ENCODE measurements at regions not wholly inside any gene's neighbourhood (a gene's known extent, or its start where the extent isn't known, plus 50 kb on each side); places are given as distances from the start of the nearest gene placed in this dataset.
"Not testable (repeated sequence)": the region's sequence is repeated elsewhere in the genome, so short reads cannot be mapped to it uniquely, and the experiment has no call there.

DNA sequence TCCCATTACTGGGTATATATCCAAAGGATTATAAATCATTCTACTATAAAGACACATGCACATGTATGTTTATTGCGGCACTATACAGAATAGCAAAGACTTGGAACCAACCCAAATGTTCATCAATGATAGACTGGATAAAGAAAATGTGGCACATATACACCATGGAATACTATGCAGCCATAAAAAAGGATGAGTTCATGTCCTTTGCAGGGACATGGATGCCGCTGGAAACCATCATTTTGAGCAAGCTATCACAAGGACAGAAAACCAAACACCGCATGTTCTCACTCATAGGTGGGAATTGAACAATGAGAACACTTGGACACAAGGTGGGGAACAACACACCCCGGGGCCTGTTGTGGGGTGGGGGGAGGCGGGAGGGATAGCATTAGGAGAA is 57.0 kb upstream of the NEUROD1 start:
- DNase-seq, result not testable (repeated sequence)

DNA sequence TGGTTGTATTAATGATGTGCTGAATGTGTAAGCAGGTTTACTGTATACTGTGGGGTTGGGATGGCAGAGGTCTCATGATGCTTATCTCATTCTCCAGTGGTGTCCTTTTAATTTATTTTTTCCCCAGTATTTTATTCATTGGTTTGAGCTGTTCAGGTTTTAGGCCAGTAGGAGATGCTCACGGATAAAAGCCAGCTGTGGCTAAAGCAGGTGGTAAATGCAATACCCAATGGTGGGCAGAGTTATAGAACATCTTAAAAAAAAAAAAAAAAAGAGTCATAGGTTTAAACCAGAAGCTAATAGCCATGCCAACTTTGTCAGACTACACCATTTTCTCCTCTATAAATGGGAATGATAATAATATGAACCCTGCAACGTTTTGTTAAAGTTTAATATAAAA is 57.8 kb upstream of the NEUROD1 start:
- DNase-seq, result no peak

DNA sequence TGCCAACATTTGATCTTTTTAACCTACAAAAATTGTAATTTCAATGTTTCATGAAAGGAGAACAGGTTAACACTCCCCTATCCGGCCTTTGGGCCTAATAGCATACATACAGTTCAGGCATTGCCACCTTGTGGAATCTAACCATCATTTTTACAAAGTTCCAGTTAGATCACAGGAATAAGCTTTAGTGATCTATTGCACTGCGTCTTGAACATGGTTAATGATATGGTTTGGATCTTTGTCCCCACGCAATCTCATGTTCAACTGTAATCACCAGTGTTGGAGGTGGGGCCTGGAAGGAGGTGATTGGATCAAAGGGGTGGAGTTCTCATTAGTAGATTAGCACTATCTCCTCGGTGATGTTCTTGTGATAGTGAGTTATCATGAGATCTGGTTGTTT is 58.2 kb upstream of the NEUROD1 start:
- DNase-seq, result no peak

- DNase-seq, result no peak
Measured at GRCh38 chr2:181741756-181742155, 61.4 kb upstream of the NEUROD1 start.

GRCh38 chr2:181742361-181742760 is 62.0 kb upstream of the NEUROD1 start:
- DNase-seq, result no peak

DNA sequence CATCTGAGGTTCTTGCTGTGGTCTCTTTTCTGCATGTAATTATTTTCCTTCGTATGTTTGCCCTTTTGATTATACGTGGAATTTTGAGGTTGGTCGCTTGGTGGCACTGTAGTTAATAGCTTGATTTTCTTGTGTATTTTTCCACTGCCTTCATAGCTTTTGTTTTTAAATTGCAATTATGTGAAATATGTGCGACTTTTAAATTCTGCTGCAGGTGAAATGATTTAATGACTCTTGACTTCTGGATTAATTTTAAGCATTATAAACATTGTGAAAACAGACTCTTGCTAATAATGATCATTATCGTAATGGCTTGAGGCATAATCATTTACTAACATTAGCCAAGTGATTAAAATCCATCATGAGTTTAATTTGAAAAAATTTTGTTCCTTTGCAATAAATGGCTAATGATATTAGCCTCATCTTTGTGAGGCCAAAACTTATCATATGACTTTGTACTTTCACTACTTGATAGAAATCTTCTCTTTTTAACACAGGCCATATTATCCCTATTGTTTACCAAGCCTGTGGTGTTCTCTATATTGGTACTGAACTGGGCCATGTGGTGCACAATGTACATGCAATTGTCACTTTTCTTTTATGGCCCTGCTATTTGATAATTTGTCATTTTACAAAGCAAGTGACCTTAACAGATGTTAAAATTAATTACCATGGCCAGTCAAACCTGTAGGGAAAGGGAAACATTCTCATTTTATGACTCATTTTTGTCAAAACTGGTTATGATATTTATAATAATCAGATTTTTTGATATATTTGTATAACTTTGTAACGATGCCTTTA is 62.8 kb upstream of the NEUROD1 start:
- DNase-seq, result peak; percentile 6

DNA sequence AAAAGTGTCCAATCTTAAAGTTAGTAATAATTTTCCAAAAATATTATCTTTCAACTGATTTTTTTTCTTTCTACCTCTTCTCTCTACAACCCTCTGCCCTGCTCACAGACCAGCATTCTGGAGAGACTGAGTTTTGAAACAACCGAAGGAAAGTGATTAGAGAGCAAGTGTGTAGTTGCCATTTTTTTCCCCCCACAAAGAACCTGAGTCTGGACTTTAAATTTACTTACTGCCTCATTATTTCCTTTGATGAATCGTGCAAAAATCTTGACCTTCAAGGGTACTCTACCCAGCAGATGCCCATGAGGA is 63.4 kb upstream of the NEUROD1 start:
- no peak for DNase-seq

- DNase-seq, result no peak
Measured at GRCh38 chr2:181745796-181746540, 65.7 kb upstream of the NEUROD1 start.

- DNase-seq, result no peak
Measured at GRCh38 chr2:181746844-181747243, 66.5 kb upstream of the NEUROD1 start.

GRCh38 chr2:181750305-181750704 is 70.0 kb upstream of the NEUROD1 start:
- no peak for DNase-seq

DNA sequence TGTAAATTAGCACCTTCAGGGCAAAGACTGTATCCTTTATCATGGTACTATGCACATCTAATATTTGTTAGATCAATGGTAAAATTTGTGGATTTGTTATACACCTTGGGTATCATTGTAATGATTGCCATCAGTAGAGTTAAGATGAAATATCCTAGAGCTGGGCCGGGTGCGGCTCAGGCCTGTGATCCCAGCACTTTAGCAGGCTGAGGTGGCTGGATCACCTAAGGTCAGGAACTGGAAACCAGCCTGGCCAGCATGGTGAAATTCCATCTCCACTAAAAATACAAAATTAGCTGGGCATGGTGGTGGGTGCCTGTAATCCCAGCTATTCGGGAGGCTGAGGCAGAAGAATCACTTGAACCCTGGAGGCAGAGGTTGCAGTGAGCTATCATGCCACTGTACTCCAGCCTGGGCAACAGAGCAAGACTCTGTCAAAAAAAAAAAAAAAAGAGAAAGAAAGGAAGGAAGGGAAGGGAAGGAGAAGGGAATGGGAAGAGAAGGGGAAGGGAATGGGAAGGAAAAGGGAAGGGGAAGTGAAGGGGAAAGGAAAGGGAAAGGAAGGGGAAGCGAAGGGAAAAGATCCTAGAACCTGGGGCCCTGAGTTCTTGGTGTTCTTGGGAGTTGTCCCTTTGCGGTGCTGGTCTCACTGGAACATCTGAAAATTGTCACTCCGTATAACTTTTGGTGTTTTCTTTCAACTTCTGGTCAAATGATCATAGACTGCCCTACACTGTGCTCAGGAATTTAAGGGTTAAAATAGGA is 71.1 kb upstream of the NEUROD1 start:
- no peak for DNase-seq

DNA sequence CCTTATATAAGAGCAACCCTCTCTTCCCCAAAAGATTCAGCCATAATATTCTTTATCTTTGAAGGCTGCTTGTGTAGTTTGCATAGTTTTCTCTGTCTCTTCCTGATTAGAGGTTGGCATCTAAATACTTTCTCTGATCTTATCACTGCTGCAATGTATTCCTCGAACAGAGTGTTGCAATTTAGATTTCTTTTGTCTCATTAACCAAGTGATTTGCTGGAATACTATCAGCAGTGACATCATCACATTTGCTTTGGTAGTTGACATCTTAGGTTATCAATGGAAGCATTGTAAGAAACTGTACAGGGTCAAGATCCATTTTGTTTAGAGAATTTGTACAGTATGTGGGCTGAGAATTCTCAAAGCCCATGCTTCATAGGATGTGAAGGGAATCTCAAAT is 72.0 kb upstream of the NEUROD1 start:
- no peak for DNase-seq

- no peak for DNase-seq
Measured at GRCh38 chr2:181753686-181754085, 73.4 kb upstream of the NEUROD1 start.

- no peak for DNase-seq
Measured at GRCh38 chr2:181754105-181754504, 73.8 kb upstream of the NEUROD1 start.

- DNase-seq, result no peak
Measured at GRCh38 chr2:181755181-181755580, 74.9 kb upstream of the NEUROD1 start.

DNA sequence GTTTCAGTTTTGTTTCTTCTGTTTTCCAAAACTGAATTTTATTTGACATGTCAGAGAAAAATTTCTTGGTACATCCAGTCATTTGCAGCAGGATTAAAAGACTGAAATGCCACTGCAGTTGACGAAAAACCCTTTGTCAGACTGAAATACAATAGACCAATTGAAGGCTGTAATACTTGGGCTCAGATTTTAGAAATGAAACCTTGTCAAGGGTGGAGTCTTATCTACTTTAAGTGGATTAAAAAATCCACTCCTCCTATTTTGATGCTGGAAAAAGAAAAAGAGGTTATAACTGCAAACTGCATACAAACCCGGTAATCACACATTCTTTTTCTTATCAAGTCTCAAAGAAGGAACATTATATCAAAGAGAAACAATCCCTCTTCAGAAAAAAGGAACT is 80.2 kb upstream of the NEUROD1 start:
- DNase-seq, result no peak

DNA sequence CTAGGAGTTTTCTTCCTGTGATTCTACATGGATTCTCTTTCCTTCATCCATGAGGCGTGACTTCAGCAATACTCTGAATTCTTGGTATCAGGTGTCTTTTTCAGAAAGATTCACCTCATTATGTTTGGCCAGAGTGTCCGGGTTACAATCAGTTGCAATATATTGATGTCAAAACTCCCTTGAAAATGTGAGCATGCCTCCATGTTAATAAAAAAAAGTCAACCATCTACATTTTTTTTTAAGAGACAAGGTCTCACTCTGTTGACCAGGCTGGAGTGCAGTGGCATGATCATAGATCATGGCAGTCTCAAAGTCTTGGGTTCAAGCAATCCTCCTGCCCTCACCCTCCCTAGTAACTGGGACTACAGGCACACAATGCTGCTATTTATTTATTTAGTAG is 80.9 kb upstream of the NEUROD1 start:
- no peak for DNase-seq

GRCh38 chr2:181762000-181762399 is 81.7 kb upstream of the NEUROD1 start:
- DNase-seq, result no peak

- DNase-seq, result no peak
Measured at GRCh38 chr2:181762848-181763247, 82.5 kb upstream of the NEUROD1 start.

- DNase-seq, result no peak
Measured at GRCh38 chr2:181763423-181763822, 83.1 kb upstream of the NEUROD1 start.

DNA sequence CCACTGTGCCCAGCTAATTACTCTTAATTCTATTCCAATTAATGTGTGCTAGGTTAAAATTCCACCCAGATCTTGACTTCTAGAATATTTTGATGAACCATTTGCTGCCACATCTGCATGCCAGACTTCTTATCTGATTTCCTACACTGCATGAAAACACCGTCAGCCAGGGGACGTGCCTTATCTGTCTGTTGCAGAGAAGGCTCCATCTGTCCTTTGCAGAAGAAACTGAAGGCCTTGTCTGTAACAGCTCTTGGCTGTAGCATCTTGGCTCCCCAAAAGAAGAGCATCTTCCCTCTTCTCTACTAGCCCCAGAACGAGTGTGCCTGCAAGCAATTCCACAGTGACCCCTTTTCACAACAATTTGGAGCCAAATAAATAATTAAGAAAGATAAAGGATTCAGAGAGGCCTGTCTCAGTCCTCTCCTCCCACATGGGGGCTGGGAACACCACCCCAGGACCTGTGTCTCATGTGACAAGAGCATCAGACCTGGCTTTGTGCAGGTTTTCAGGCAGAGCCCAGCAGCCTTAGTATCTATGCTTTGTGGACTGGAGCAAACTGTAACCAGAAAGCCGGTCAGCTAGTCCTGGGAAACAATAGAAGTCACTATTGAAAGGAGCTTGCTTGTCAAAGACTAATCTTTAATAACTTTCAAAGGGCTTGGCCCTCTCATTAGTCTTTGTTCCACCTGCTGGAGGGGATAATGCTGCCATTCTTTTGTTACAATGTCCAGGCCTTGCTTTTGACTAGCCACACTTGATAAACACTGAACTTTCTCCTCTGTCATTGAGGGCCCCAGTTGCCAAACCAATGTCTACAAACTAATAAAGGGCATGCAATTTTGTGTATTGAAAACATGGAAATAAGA is 84.0 kb upstream of the NEUROD1 start:
- no peak for DNase-seq

- DNase-seq, result no peak
Measured at GRCh38 chr2:181766129-181766528, 85.8 kb upstream of the NEUROD1 start.

DNA sequence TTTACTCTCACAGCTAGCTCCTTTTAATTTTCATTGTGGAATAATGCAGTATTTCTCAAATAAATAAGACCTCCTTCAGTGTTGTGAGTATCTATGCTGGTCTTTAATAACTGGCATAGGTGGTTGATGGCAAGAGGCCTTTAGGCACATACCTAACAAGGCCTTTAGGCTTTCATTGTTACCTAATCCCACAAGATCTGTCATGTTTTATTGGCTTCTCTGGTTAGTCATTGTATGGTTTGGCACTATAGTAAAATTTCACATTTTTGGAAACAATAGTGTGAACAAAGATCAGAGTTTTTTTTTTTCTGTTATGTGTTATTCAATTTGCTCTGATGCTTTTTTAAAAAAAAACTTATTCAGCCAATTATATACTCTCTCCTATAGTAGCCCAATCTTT is 89.8 kb upstream of the NEUROD1 start:
- no peak for DNase-seq
